Left hindlimb (tissue), 1 donor: ENCODE measurements at regions not wholly inside any gene's neighbourhood (a gene's known extent, or its start where the extent isn't known, plus 50 kb on each side); places are given as distances from the start of the nearest gene placed in this dataset.
"Not testable (repeated sequence)": the region's sequence is repeated elsewhere in the genome, so short reads cannot be mapped to it uniquely, and the experiment has no call there.

Experiments
- DNase-seq: peaks from one replicate; pipeline ENCODE4 v3.0.0-alpha.2; 2018

GRCh38 chr4:18602610-18603009, 581.1 kb upstream of the LCORL start:
- DNase-seq = not testable (repeated sequence)

- DNase-seq = peak; percentile 44
Observed at GRCh38 chr4:18593297-18594002, 571.9 kb upstream of the LCORL start.

GRCh38 chr4:18582841-18583240, 561.3 kb upstream of the LCORL start:
- no peak for DNase-seq

GRCh38 chr4:18578307-18578706, 556.8 kb upstream of the LCORL start:
- no peak for DNase-seq

- no peak for DNase-seq
Observed at GRCh38 chr4:18572481-18572880, 550.9 kb upstream of the LCORL start.

GRCh38 chr4:18571301-18571761, 549.8 kb upstream of the LCORL start:
- DNase-seq = no peak

- no peak for DNase-seq
Observed at GRCh38 chr4:18570370-18570769, 548.8 kb upstream of the LCORL start.

GRCh38 chr4:18568600-18568999, 547.0 kb upstream of the LCORL start:
- DNase-seq = no peak

GRCh38 chr4:18566970-18567799, 545.6 kb upstream of the LCORL start:
- no peak for DNase-seq

GRCh38 chr4:18559492-18559891, 537.9 kb upstream of the LCORL start:
- DNase-seq = no peak

GRCh38 chr4:18556402-18556801, 534.8 kb upstream of the LCORL start:
- no peak for DNase-seq

GRCh38 chr4:18540349-18540748, 518.8 kb upstream of the LCORL start:
- DNase-seq = no peak

- no peak for DNase-seq
Observed at GRCh38 chr4:18538121-18538520, 516.6 kb upstream of the LCORL start.

- no peak for DNase-seq
Observed at GRCh38 chr4:18536428-18536827, 514.9 kb upstream of the LCORL start.

GRCh38 chr4:18535948-18536347, 514.4 kb upstream of the LCORL start:
- DNase-seq = no peak

- DNase-seq = no peak
Observed at GRCh38 chr4:18533262-18533775, 511.8 kb upstream of the LCORL start.

- no peak for DNase-seq
Observed at GRCh38 chr4:18531731-18532130, 510.2 kb upstream of the LCORL start.

GRCh38 chr4:18529482-18529881, 507.9 kb upstream of the LCORL start:
- no peak for DNase-seq

- no peak for DNase-seq
Observed at GRCh38 chr4:18524667-18525066, 503.1 kb upstream of the LCORL start.

- no peak for DNase-seq
Observed at GRCh38 chr4:18518098-18518497, 496.5 kb upstream of the LCORL start.

GRCh38 chr4:18513861-18514260, 492.3 kb upstream of the LCORL start:
- DNase-seq = no peak

- no peak for DNase-seq
Observed at GRCh38 chr4:18512718-18513117, 491.2 kb upstream of the LCORL start.

- no peak for DNase-seq
Observed at GRCh38 chr4:18511727-18512126, 490.2 kb upstream of the LCORL start.

- DNase-seq = no peak
Observed at GRCh38 chr4:18508786-18509185, 487.2 kb upstream of the LCORL start.
